H1 (cell line): ENCODE measurements at regions not wholly inside any gene's neighbourhood (a gene's known extent, or its start where the extent isn't known, plus 50 kb on each side); places are given as distances from the start of the nearest gene placed in this dataset.

Source experiments
- CTCF ChIA-PET: fragments of 300-600 bp; sonication (Branson Sonifier 250); formaldehyde crosslinking; loops from one replicate; lab custom pipeline; 2021; ENCODE audit not compliant: partially characterized antibody; lab: Charles Lee
- POLR2A ChIA-PET: fragments of 300-600 bp; sonication (Branson Sonifier 250); formaldehyde crosslinking; loops from one replicate; lab custom pipeline; 2021; ENCODE audit warnings: inconsistent platforms; ENCODE audit not compliant: partially characterized antibody; lab: Charles Lee
- DNase-seq, 2 experiments: peaks; one replicate each; pipeline versions ENCODE4 v3.0.0 to v3.0.0-alpha.2; 2010 to 2022; ENCODE audit warnings: low spot score in 2 of 2, low read depth in 1 of 2, mixed read lengths in 1 of 2
- FAIRE-seq: peaks from 2 replicates; lab custom pipeline; 2011; peaks lifted over from hg19 to GRCh38; lab: Jason Lieb, UNC
- H2AFZ ChIP-seq: 2 replicates; pipeline ENCODE4 v1.8.1; 2012; ENCODE audit warnings: low read length, inconsistent platforms
- H2AK5ac ChIP-seq: 2 replicates; pipeline ENCODE4 v1.6.1; 2013; ENCODE audit warnings: low read depth, low read length
- H2BK120ac ChIP-seq: replicated peaks from 2 replicates; pipeline ENCODE3; 2013; ENCODE audit warnings: low read depth, low read length, inconsistent platforms
- H2BK12ac ChIP-seq: 2 replicates; pipeline ENCODE4 v1.6.1; 2013; ENCODE audit warnings: low read depth, low read length
- H2BK15ac ChIP-seq: 2 replicates; pipeline ENCODE4 v1.6.1; 2013; ENCODE audit warnings: low read length
- H2BK20ac ChIP-seq: 2 replicates; pipeline ENCODE4 v1.6.1; 2013; ENCODE audit warnings: low read length
- H2BK5ac ChIP-seq: 2 replicates; pipeline ENCODE4 v1.6.1; 2013; ENCODE audit warnings: low read depth, low read length
- H3K14ac ChIP-seq: 2 replicates; pipeline ENCODE4 v1.6.1; 2013; ENCODE audit warnings: inconsistent platforms; ENCODE audit not compliant: insufficient read length
- H3K18ac ChIP-seq: 2 replicates; pipeline ENCODE4 v1.6.1; 2013; ENCODE audit warnings: low read length; ENCODE audit errors: extremely low read depth
- H3K23ac ChIP-seq: 2 replicates; pipeline ENCODE4 v1.6.1; 2013; ENCODE audit warnings: inconsistent platforms; ENCODE audit not compliant: insufficient read length
- H3K23me2 ChIP-seq: 2 replicates; pipeline ENCODE4 v1.6.1; 2013; ENCODE audit warnings: low read depth, low read length
- H3K27ac ChIP-seq: 2 replicates; pipeline ENCODE4 v1.6.1; 2011; ENCODE audit warnings: low read depth, low read length, inconsistent platforms
- H3K27me3 ChIP-seq, 4 experiments: replicated peaks in 1 of 4; 1 replicate in 1 of 4; 2 replicates in 3 of 4; pipeline versions ENCODE4 v1.6.1 to v1.8.1; 2011 to 2013; ENCODE audit warnings: low read length in 3 of 4, mild to moderate bottlenecking in 3 of 4, inconsistent platforms in 2 of 4, mixed read lengths in 2 of 4, moderate library complexity in 1 of 4; ENCODE audit not compliant: control insufficient read depth in 3 of 4, insufficient read depth in 3 of 4; ENCODE audit errors: extremely low read depth in 1 of 4
- H3K36me3 ChIP-seq, 4 experiments: 2 replicates each; pipeline versions ENCODE4 v1.6.1 to v1.8.1; 2011 to 2013; ENCODE audit warnings: mild to moderate bottlenecking in 4 of 4, low read length in 3 of 4, moderate library complexity in 2 of 4, control low read depth in 1 of 4, inconsistent platforms in 1 of 4; ENCODE audit not compliant: insufficient read depth in 4 of 4, control insufficient read depth in 2 of 4
- H3K4ac ChIP-seq: replicated peaks from 2 replicates; pipeline ENCODE3; 2013; ENCODE audit warnings: low read length, low read depth, mixed read lengths, inconsistent platforms; ENCODE audit not compliant: insufficient read length
- H3K4me1 ChIP-seq, 4 experiments: replicated peaks in 1 of 4; 1 replicate in 1 of 4; 2 replicates in 3 of 4; pipeline versions ENCODE4 v1.6.1 to v1.8.1; 2011 to 2013; ENCODE audit warnings: low read length in 3 of 4, inconsistent platforms in 2 of 4, mixed read lengths in 1 of 4; ENCODE audit not compliant: insufficient read depth in 4 of 4, control insufficient read depth in 3 of 4
- H3K4me2 ChIP-seq, 2 experiments: 2 replicates each; pipeline versions ENCODE4 v1.6.1 to v1.8.1; 2011 to 2013; ENCODE audit warnings: low read depth in 2 of 2, low read length in 2 of 2, control low read depth in 1 of 2, inconsistent platforms in 1 of 2, mild to moderate bottlenecking in 1 of 2; ENCODE audit not compliant: insufficient read depth in 1 of 2
- H3K4me3 ChIP-seq, 4 experiments: fragments of 200-600, 300-600 bp in 1 of 4; sonication (generic), shearing (Covaris generic), sonication (Bioruptor Twin) in 1 of 4; 2 replicates each; pipeline versions ENCODE4 v1.5.1 to v1.8.1; 2011 to 2016; ENCODE audit warnings: low read length in 4 of 4, low read depth in 3 of 4, control low read depth in 2 of 4, inconsistent platforms in 2 of 4, mild to moderate bottlenecking in 2 of 4, mixed read lengths in 1 of 4, moderate library complexity in 1 of 4; ENCODE audit not compliant: insufficient read depth in 2 of 4; ENCODE audit errors: extremely low read depth in 1 of 4
- H3K56ac ChIP-seq: replicated peaks from 2 replicates; pipeline ENCODE3; 2013; ENCODE audit warnings: low read depth, mild to moderate bottlenecking, mixed read lengths, low read length, inconsistent platforms; ENCODE audit not compliant: insufficient read length
- H3K79me1 ChIP-seq: 2 replicates; pipeline ENCODE4 v1.6.1; 2013; ENCODE audit warnings: low read depth, low read length, control low read depth
- H3K79me2 ChIP-seq, 2 experiments: 2 replicates each; pipeline versions ENCODE4 v1.6.1 to v1.8.1; 2012 to 2013; ENCODE audit warnings: low read length in 2 of 2, mild to moderate bottlenecking in 2 of 2, inconsistent platforms in 1 of 2; ENCODE audit not compliant: insufficient read depth in 2 of 2, control insufficient read depth in 1 of 2
- H3K9ac ChIP-seq, 4 experiments: replicated peaks in 1 of 4; 1 replicate in 1 of 4; 2 replicates in 3 of 4; pipeline versions ENCODE4 v1.6.1 to v1.8.1; 2011 to 2013; ENCODE audit warnings: low read depth in 3 of 4, low read length in 3 of 4, control low read depth in 2 of 4, mild to moderate bottlenecking in 2 of 4, moderate library complexity in 2 of 4, inconsistent platforms in 1 of 4; ENCODE audit errors: extremely low read depth in 1 of 4
- H3K9me3 ChIP-seq, 2 experiments: 2 replicates each; pipeline versions ENCODE4 v1.6.1 to v1.8.1; 2012 to 2013; ENCODE audit warnings: mild to moderate bottlenecking in 2 of 2, moderate library complexity in 2 of 2, control low read depth in 1 of 2, inconsistent platforms in 1 of 2, low read depth in 1 of 2, low read length in 1 of 2, mixed read lengths in 1 of 2; ENCODE audit not compliant: insufficient read depth in 2 of 2
- H4K20me1 ChIP-seq, 2 experiments: replicated peaks in 1 of 2; 2 replicates each; pipeline versions ENCODE3 to v1.8.1; 2011 to 2013; ENCODE audit warnings: inconsistent platforms in 2 of 2, low read length in 2 of 2, mild to moderate bottlenecking in 1 of 2; ENCODE audit not compliant: insufficient read depth in 2 of 2, control insufficient read depth in 1 of 2
- H4K5ac ChIP-seq: 2 replicates; pipeline ENCODE4 v1.6.1; 2013; ENCODE audit warnings: low read length, low read depth, mixed read lengths, inconsistent platforms; ENCODE audit not compliant: insufficient read length
- H4K8ac ChIP-seq: 2 replicates; pipeline ENCODE4 v1.8.0; 2013; ENCODE audit warnings: mild to moderate bottlenecking, moderate library complexity, low read length, inconsistent platforms; ENCODE audit not compliant: insufficient read depth; ENCODE audit errors: extremely low read depth
- H4K91ac ChIP-seq: replicated peaks from 2 replicates; pipeline ENCODE3; 2013; ENCODE audit warnings: low read length, mixed read lengths, inconsistent platforms; ENCODE audit not compliant: insufficient read length
- CREB1 ChIP-seq: IDR thresholded peaks from 2 replicates; pipeline ENCODE4 v1.6.1; 2012; ENCODE audit warnings: inconsistent platforms
- TF ChIP-seq, protein P1 (sequence below): fragments of 300-600 bp; sonication (generic); IDR thresholded peaks from 2 replicates; pipeline ENCODE4 v1.7.1; 2012; ENCODE audit warnings: low read length, moderate library complexity, mild to moderate bottlenecking, inconsistent platforms; ENCODE audit not compliant: insufficient replicate concordance

DNA sequence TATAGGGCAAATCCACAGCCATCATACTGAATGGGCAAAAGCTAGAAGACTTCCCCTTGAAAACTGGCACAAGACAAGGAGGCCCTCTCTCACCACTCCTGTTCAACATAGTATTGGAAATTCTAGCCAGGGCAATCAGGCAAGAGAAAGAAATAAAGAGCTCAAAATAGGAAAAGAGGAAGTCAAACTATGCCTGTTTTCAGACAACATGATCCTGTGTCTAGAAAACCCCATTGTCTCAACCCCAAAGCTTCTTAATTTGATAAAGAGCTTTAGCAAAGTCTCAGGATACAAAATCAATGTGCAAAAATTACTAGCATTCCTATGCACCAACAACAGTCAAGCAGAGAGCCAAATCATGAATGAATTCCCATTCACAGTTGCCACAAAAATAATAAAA is 160.3 kb downstream of the CXXC4 start:
- Histone ChIP-seq H3K4ac (no peak overlapping the region), H3K23me2 (no peaks in the 10 kb centered on the region), H2AK5ac (no peak overlapping the region), H3K18ac (no peak overlapping the region), H3K27ac (no peak overlapping the region), H4K91ac (no peak overlapping the region), H3K36me3 (no peaks in the 10 kb centered on the region), H3K56ac (no peak overlapping the region), H3K14ac (no peak overlapping the region), H2BK5ac (no peak overlapping the region), H4K20me1 (no peaks in the 10 kb centered on the region), H3K4me1 (peaks cover 0 to 5% (median 0%) of the 10 kb centered on the region in 4 experiments; a peak in 1 of 7 replicates), H3K9ac (no peak overlapping the region), H3K79me2 (no peaks in the 10 kb centered on the region), H3K4me3 (no peak overlapping the region), H3K27me3 (no peaks in the 10 kb centered on the region), H3K4me2 (no peak overlapping the region), H2BK12ac (no peak overlapping the region), H4K5ac (no peak overlapping the region), H3K79me1 (no peaks in the 10 kb centered on the region), H3K9me3 (no peaks in the 10 kb centered on the region), H2BK120ac (no peak overlapping the region), H2BK20ac (no peak overlapping the region), H3K23ac (no peak overlapping the region), H2AFZ (no peak overlapping the region), H4K8ac (no peak overlapping the region), H2BK15ac (no peak overlapping the region)
- ChIA-PET POLR2A (no interaction called here), CTCF (interaction anchor here (0.7 kb wide), 1 partner anchor 184 kb away, joined by 3 read pairs; no protein-coding TSS in a partner anchor)
- FAIRE-seq (no peak), DNase-seq (no peak)
- no peak for TF ChIP-seq CREB1
- TF ChIP-seq, protein P1, sequence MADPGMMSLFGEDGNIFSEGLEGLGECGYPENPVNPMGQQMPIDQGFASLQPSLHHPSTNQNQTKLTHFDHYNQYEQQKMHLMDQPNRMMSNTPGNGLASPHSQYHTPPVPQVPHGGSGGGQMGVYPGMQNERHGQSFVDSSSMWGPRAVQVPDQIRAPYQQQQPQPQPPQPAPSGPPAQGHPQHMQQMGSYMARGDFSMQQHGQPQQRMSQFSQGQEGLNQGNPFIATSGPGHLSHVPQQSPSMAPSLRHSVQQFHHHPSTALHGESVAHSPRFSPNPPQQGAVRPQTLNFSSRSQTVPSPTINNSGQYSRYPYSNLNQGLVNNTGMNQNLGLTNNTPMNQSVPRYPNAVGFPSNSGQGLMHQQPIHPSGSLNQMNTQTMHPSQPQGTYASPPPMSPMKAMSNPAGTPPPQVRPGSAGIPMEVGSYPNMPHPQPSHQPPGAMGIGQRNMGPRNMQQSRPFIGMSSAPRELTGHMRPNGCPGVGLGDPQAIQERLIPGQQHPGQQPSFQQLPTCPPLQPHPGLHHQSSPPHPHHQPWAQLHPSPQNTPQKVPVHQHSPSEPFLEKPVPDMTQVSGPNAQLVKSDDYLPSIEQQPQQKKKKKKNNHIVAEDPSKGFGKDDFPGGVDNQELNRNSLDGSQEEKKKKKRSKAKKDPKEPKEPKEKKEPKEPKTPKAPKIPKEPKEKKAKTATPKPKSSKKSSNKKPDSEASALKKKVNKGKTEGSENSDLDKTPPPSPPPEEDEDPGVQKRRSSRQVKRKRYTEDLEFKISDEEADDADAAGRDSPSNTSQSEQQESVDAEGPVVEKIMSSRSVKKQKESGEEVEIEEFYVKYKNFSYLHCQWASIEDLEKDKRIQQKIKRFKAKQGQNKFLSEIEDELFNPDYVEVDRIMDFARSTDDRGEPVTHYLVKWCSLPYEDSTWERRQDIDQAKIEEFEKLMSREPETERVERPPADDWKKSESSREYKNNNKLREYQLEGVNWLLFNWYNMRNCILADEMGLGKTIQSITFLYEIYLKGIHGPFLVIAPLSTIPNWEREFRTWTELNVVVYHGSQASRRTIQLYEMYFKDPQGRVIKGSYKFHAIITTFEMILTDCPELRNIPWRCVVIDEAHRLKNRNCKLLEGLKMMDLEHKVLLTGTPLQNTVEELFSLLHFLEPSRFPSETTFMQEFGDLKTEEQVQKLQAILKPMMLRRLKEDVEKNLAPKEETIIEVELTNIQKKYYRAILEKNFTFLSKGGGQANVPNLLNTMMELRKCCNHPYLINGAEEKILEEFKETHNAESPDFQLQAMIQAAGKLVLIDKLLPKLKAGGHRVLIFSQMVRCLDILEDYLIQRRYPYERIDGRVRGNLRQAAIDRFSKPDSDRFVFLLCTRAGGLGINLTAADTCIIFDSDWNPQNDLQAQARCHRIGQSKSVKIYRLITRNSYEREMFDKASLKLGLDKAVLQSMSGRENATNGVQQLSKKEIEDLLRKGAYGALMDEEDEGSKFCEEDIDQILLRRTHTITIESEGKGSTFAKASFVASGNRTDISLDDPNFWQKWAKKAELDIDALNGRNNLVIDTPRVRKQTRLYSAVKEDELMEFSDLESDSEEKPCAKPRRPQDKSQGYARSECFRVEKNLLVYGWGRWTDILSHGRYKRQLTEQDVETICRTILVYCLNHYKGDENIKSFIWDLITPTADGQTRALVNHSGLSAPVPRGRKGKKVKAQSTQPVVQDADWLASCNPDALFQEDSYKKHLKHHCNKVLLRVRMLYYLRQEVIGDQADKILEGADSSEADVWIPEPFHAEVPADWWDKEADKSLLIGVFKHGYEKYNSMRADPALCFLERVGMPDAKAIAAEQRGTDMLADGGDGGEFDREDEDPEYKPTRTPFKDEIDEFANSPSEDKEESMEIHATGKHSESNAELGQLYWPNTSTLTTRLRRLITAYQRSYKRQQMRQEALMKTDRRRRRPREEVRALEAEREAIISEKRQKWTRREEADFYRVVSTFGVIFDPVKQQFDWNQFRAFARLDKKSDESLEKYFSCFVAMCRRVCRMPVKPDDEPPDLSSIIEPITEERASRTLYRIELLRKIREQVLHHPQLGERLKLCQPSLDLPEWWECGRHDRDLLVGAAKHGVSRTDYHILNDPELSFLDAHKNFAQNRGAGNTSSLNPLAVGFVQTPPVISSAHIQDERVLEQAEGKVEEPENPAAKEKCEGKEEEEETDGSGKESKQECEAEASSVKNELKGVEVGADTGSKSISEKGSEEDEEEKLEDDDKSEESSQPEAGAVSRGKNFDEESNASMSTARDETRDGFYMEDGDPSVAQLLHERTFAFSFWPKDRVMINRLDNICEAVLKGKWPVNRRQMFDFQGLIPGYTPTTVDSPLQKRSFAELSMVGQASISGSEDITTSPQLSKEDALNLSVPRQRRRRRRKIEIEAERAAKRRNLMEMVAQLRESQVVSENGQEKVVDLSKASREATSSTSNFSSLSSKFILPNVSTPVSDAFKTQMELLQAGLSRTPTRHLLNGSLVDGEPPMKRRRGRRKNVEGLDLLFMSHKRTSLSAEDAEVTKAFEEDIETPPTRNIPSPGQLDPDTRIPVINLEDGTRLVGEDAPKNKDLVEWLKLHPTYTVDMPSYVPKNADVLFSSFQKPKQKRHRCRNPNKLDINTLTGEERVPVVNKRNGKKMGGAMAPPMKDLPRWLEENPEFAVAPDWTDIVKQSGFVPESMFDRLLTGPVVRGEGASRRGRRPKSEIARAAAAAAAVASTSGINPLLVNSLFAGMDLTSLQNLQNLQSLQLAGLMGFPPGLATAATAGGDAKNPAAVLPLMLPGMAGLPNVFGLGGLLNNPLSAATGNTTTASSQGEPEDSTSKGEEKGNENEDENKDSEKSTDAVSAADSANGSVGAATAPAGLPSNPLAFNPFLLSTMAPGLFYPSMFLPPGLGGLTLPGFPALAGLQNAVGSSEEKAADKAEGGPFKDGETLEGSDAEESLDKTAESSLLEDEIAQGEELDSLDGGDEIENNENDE = no peak
